HepG2 (cell line): ENCODE measurements at regions not wholly inside any gene's neighbourhood (a gene's known extent, or its start where the extent isn't known, plus 50 kb on each side); places are given as distances from the start of the nearest gene placed in this dataset.

ENCODE experiments used
- ATAC-seq: fragments of 200-7000 bp; cut with Tn5 transposase; 3 replicates; pipeline ENCODE4 v1.9.1; 2020; ENCODE audit warnings: mild to moderate bottlenecking, moderate library complexity
- BruUV-seq: library from RNA; stranded (reverse); fragments of 400-500 nt; replicated peaks from 2 replicates; lab custom pipeline; 2021; lab: Mats Ljungman, UMichigan
- CTCF ChIA-PET: fragments of 300-600 bp; formaldehyde crosslinking; extraction: SDS; loops from one replicate; lab custom pipeline; 2021; ENCODE audit warnings: low total read pairs, inconsistent platforms, low intra/inter-chr PET ratio; lab: Yijun Ruan, JAX
- POLR2A ChIA-PET: fragments of 350-600 bp; sonication (Branson Sonifier 250); formaldehyde crosslinking; loops from one replicate; lab custom pipeline; 2020; ENCODE audit warnings: antibody characterized with exemption, inconsistent platforms; lab: Yijun Ruan, JAX
- DNase-seq: peaks from one replicate; pipeline ENCODE4 v3.0.0-alpha.2; 2015; ENCODE audit warnings: low spot score
- FAIRE-seq: peaks from 3 replicates; lab custom pipeline; 2011; peaks lifted over from hg19 to GRCh38; lab: Jason Lieb, UNC
- H2AFZ ChIP-seq: one replicate; pipeline ENCODE4 v1.6.1; 2011; ENCODE audit warnings: low read length, inconsistent platforms
- H3K27ac ChIP-seq: fragments of 300-600 bp; 3 replicates; pipeline ENCODE4 v1.8.0; 2011; ENCODE audit warnings: mixed run types, mild to moderate bottlenecking, mixed read lengths, low read length, inconsistent platforms; ENCODE audit not compliant: insufficient read depth; ENCODE audit errors: extremely low read length
- H3K27me3 ChIP-seq, 2 experiments: fragments of 200-600 bp in 1 of 2; 2 replicates in 1 of 2; 3 replicates in 1 of 2; pipeline versions ENCODE4 v1.6.0 to v1.8.0; 2011; ENCODE audit warnings: low read length in 2 of 2, mild to moderate bottlenecking in 2 of 2, moderate library complexity in 2 of 2, inconsistent platforms in 1 of 2; ENCODE audit not compliant: insufficient read depth in 2 of 2, control insufficient read depth in 1 of 2
- H3K36me3 ChIP-seq, 2 experiments: fragments of 200-600 bp in 1 of 2; replicated peaks in 1 of 2; 2 replicates in 1 of 2; 3 replicates in 1 of 2; pipeline versions ENCODE4 v1.5.1 to v1.8.0; 2011; ENCODE audit warnings: low read length in 2 of 2, inconsistent platforms in 1 of 2; ENCODE audit not compliant: insufficient read depth in 2 of 2, control insufficient read depth in 1 of 2
- H3K4me1 ChIP-seq: 2 replicates; pipeline ENCODE4 v1.5.1; 2012; ENCODE audit warnings: low read length, inconsistent platforms; ENCODE audit not compliant: insufficient read depth
- H3K4me2 ChIP-seq: 2 replicates; pipeline ENCODE4 v1.6.0; 2011; ENCODE audit warnings: low read depth, low read length, inconsistent platforms
- H3K4me3 ChIP-seq, 3 experiments: fragments of 200-600 bp in 1 of 3; sonication (generic), shearing (Covaris generic) in 1 of 3; replicated peaks in 1 of 3; 2 replicates each; pipeline ENCODE4 v1.5.1; 2011 to 2016; ENCODE audit warnings: low read length in 3 of 3, inconsistent platforms in 2 of 3, low read depth in 2 of 3, mild to moderate bottlenecking in 2 of 3, control low read depth in 1 of 3, mixed read lengths in 1 of 3; ENCODE audit not compliant: insufficient read depth in 1 of 3
- H3K79me2 ChIP-seq: one replicate; pipeline ENCODE4 v1.6.1; 2011; ENCODE audit warnings: low read length, inconsistent platforms; ENCODE audit not compliant: insufficient read depth
- H3K9ac ChIP-seq: 2 replicates; pipeline ENCODE4 v1.6.0; 2011; ENCODE audit warnings: mild to moderate bottlenecking, low read depth, low read length, inconsistent platforms; ENCODE audit not compliant: insufficient read depth
- H3K9me3 ChIP-seq: 2 replicates; pipeline ENCODE4 v1.5.1; 2012; ENCODE audit warnings: mild to moderate bottlenecking, low read length
- H4K20me1 ChIP-seq: 2 replicates; pipeline ENCODE4 v1.6.0; 2011; ENCODE audit warnings: inconsistent platforms, mild to moderate bottlenecking, low read length, moderate library complexity; ENCODE audit not compliant: insufficient read depth
- AKNA ChIP-seq: sonication (generic); formaldehyde crosslinking; IDR thresholded peaks from 2 replicates; pipeline ENCODE4 v1.4.0; 2020; ENCODE audit warnings: missing genetic modification reagents, borderline replicate concordance
- CENPBD1 ChIP-seq: sonication (generic); formaldehyde crosslinking; IDR thresholded peaks from 2 replicates; pipeline ENCODE4 v1.8.0; 2022; ENCODE audit warnings: missing genetic modification reagents, low read depth, mild to moderate bottlenecking, borderline replicate concordance
- CREB1 ChIP-seq, 2 experiments: fragments of 450-650 bp in 1 of 2; IDR thresholded peaks; 2 replicates each; pipeline ENCODE4 v1.6.1; 2016 to 2017; ENCODE audit warnings: control low read depth in 1 of 2, mild to moderate bottlenecking in 1 of 2, missing compliant biosample characterization in 1 of 2, missing genetic modification characterization in 1 of 2
- GLI4 ChIP-seq: sonication (generic); formaldehyde crosslinking; IDR thresholded peaks from 2 replicates; pipeline ENCODE4 v1.5.1; 2020; ENCODE audit warnings: missing genetic modification reagents, mild to moderate bottlenecking, moderate library complexity, borderline replicate concordance
- MED1 ChIP-seq: sonication (generic); formaldehyde crosslinking; IDR thresholded peaks from 2 replicates; pipeline ENCODE4 v1.4.0; 2020; ENCODE audit warnings: missing genetic modification reagents
- TEF ChIP-seq: sonication (generic); formaldehyde crosslinking; IDR thresholded peaks from 2 replicates; pipeline ENCODE4 v1.5.0; 2020; ENCODE audit warnings: missing genetic modification reagents
- TOE1 ChIP-seq: sonication (generic); formaldehyde crosslinking; IDR thresholded peaks from 2 replicates; pipeline ENCODE4 v1.4.0; 2020; ENCODE audit warnings: mild to moderate bottlenecking, missing genetic modification reagents
- ZFP36L2 ChIP-seq: sonication (generic); formaldehyde crosslinking; IDR thresholded peaks from 2 replicates; pipeline ENCODE4 v1.4.0; 2020; ENCODE audit warnings: missing genetic modification reagents
- ZMYM4 ChIP-seq: sonication (generic); formaldehyde crosslinking; IDR thresholded peaks from 2 replicates; pipeline ENCODE4 v1.8.1; 2023; ENCODE audit warnings: mild to moderate bottlenecking, missing genetic modification reagents
- ZNF670 ChIP-seq: sonication (generic); formaldehyde crosslinking; IDR thresholded peaks from 2 replicates; pipeline ENCODE4 v1.8.0; 2022; ENCODE audit warnings: mild to moderate bottlenecking, missing genetic modification reagents, borderline replicate concordance
- ZNF7 ChIP-seq: IDR thresholded peaks from 2 replicates; pipeline ENCODE4 v1.6.1; 2016; ENCODE audit warnings: missing biosample characterization, missing genetic modification reagents
- ZNF768 ChIP-seq: sonication (generic); formaldehyde crosslinking; IDR thresholded peaks from 2 replicates; pipeline ENCODE4 v1.4.0; 2020; ENCODE audit warnings: missing genetic modification reagents
- WGBS: methylation state at CpG from one replicate; pipeline ENCODE4 v1.1.6; 2017; ENCODE audit warnings: low lambda C conversion rate; 5-methylcytosine and 5-hydroxymethylcytosine counted together
- in situ Hi-C: cut with HindIII; loops from 2 replicates; pipeline ENCODE4 v1.10.0; 2017; ENCODE audit warnings: low pct_unique_long_range_greater_than_20kb; ENCODE audit not compliant: extremely low pct_ligation_motif_present
- intact Hi-C: fragments of 100-400 bp; cut with micrococcal nuclease; formaldehyde crosslinking; loops from one replicate; pipeline ENCODE4 v1.10.0; 2022; ENCODE audit not compliant: unreplicated experiment

GRCh38 chr2:140144611-140145010 lies 1364.4 kb upstream of the NXPH2 start (continued):
- no peak for TF ChIP-seq AKNA (CRISPR knock-in tag)
- no peak for TF ChIP-seq ZNF768 (CRISPR knock-in tag)
- no peak for TF ChIP-seq ZFP36L2 (CRISPR knock-in tag)
- TF ChIP-seq MED1 (CRISPR knock-in tag), result no peak
- no peak for TF ChIP-seq ZMYM4
- no peak for TF ChIP-seq ZNF670 (CRISPR knock-in tag)
- TF ChIP-seq GLI4 (CRISPR knock-in tag), result no peak

- Histone ChIP-seq H4K20me1 (no peaks in the 10 kb centered on the region), H3K9me3 (no peaks in the 10 kb centered on the region), H3K9ac (no peak overlapping the region), H3K27me3 (no peaks in the 10 kb centered on the region), H3K79me2 (no peaks in the 10 kb centered on the region), H3K4me3 (no peak overlapping the region), H3K36me3 (no peaks in the 10 kb centered on the region), H3K4me2 (no peak overlapping the region), H3K4me1 (no peaks in the 10 kb centered on the region), H3K27ac (no peak overlapping the region), H2AFZ (no peak overlapping the region)
- DNase-seq, result no peak
- no peak for FAIRE-seq
- TF ChIP-seq CENPBD1 (CRISPR knock-in tag) (no peak), TEF (CRISPR knock-in tag) (no peak), TOE1 (CRISPR knock-in tag) (no peak), ZNF7 (CRISPR knock-in tag) (no peak), CREB1 (IDR thresholded peaks at IDR 0.05) (peak; percentile 73), CREB1 (CRISPR knock-in tag; IDR thresholded peaks at IDR 0.05) (no peak)
- intact Hi-C loops, result no loop called here
- ATAC-seq, result no peak
- ChIA-PET POLR2A (no interaction called here), CTCF (no interaction called here)
- WGBS, result 11% methylated on average over 6 of the region's 6 CpGs
- in situ Hi-C loops, result no loop called here
- BruUV-seq, result no TSS peak
Measured at GRCh38 chr2:140138736-140139135, 1358.5 kb upstream of the NXPH2 start.
